NOMO-1 treated with dmso at 0.1 percent for 144 hours (cell line): ENCODE measurements at regions not wholly inside any gene's neighbourhood (a gene's known extent, or its start where the extent isn't known, plus 50 kb on each side); places are given as distances from the start of the nearest gene placed in this dataset.
"Not testable (repeated sequence)": the region's sequence is repeated elsewhere in the genome, so short reads cannot be mapped to it uniquely, and the experiment has no call there.

Experiments used
- DNase-seq: peaks from one replicate; lab custom pipeline; 2025; ENCODE audit not compliant: unreplicated experiment; lab: John Stamatoyannopoulos, UW

DNA sequence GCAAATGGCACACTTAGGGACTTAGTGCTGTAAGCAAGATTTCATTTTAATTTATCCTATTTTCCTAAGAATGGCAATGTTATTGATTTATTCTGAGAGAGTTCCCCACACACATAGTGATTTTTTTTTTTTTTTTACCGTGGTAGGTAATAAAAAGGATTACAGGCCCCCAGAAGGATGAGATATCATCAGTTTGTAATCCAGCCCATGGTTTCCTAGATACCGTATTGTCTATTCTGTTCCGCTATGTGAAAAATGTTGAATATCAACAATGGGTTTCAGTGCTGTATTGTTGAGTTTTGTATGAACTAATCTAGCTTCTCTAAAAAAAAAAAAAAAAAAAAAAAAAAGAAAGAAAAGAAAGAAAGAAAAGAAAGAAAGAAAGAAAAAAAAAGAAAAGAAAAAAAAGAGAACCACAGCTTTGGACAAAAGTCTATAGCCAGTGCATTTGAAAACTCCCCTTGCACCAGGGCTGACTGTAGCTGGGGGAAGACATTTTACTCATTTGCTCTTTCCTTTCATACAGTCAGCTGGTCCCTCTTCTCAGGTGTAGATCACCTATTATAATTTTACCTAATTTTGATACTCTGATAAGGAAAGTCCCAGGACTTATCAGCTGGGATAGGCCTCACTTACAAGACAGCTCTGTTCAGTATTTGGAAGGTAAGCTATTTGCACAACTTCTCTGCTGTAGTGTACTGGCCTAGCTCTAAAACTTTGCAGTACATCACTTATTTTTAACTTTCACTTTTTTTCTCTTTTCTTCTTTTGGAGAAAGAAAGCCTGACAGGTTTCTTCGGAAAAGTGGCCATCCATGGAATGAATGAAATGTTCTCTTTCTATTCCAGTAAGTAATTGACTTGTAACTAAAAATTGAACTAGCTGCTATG is 101.4 kb upstream of the SOX2 start:
- no peak for DNase-seq

DNA sequence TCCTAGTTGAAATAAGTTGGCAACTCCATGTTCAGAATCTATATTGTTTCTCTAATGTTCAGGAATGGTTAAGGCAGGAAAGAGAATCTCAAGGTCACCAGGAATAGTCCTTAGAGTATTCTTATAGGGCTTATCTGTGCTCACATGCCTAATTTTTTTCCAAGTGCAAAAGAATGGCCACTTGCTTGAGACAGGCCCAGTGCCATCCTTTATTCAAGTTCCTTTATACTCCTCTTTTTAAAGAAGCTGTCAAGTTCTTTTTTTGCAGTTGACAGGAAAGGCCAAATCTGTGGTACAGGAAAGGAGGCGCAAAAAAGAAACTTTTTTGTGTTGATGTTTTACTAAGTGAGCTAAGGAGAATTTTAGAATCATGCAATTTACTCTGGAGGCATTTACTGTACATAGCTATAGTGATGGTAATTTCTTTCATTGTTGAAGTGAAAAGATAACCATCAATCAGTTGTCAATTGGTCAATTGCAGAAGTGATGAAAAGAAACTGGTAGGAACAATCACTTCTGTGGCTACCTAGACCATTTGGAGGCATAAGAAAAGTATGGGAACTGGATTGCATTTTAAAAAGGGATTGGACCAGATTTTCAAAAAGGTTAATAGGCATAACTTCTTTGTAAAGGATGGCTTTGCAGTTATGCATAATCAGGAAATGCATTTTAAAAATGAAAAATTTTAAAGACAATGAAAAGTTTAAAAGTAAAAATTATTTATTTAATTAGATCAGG is 102.5 kb upstream of the SOX2 start:
- DNase-seq: no peak

GRCh38 chr3:181604267-181604666 is 107.5 kb upstream of the SOX2 start:
- DNase-seq: no peak

GRCh38 chr3:181596126-181596525 is 115.6 kb upstream of the SOX2 start:
- no peak for DNase-seq

- not testable (repeated sequence) for DNase-seq
These were observed 120.8 kb upstream of the SOX2 start for GRCh38 chr3:181590939-181591338.

- DNase-seq: no peak
These were observed 129.1 kb upstream of the SOX2 start for GRCh38 chr3:181582619-181583018.

- DNase-seq: no peak
These were observed 130.1 kb upstream of the SOX2 start for GRCh38 chr3:181581656-181582055.

- DNase-seq: no peak
These were observed 133.0 kb upstream of the SOX2 start for GRCh38 chr3:181578743-181579142.

- DNase-seq: no peak
These were observed 139.3 kb upstream of the SOX2 start for GRCh38 chr3:181572432-181572831.

GRCh38 chr3:181570472-181570871 is 141.3 kb upstream of the SOX2 start:
- DNase-seq: no peak

DNA sequence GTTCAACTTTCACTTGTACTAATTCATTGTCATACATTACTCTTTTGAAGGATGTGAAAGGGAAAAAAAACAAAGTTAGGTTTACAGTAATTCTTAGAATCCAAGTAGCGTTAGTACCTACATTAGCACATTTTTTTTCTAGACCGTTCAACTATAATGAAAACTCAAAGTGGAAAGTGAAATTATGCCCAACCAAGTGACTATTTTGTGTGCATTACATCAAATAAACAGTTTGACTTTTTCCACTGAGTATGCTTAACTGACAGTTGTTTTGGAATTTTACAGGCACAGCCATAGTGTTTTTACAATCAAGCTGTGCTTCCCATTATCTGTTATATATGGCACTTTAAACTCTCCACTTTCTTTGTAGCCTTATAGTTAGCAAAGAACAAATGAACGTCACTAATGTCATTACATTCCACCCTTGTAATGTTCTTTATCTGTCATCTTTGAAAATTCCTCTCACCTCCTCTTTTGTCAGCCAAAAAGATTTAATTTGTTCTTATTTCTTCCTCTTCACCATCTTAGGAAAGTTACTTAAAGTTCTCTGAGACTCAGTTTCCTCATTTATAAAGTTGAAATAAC is 142.3 kb upstream of the SOX2 start:
- DNase-seq: no peak

DNA sequence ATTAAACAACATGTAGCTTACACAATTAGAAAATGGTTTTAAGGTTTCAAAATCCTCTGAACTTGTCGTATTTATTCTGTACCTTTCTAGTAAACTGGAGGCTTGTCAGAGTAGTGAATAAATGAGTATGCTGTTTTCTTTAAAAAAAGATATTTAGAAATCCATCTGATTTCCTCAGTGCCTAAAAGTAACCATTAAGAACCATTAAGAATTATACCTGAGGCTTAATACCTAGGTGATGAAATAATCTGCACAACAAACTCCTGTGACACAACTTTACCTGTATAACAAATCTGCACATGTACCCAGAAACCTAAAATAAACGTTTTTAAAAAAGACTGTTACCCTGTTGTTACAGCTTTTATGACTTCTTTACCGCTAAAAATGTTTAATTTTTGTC is 143.0 kb upstream of the SOX2 start:
- DNase-seq: no peak

DNA sequence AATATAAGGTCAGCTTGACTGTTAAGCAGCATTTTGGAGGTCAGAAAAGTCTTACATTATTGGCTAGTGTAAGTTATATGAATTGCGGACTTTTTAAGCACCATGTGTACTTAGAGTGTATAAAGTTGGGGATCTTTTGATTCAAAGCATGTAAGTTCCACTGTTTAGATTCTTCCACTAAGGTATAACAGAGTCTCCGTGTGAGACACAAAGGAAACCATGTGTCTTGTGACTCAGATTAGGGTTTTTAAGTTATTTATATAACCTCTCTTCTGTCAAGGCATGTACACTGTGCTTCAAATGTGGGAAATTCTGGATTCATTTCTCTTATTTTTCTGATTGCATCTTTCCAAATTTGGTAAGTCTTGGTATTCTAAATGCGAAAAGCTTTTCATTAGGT is 143.5 kb upstream of the SOX2 start:
- no peak for DNase-seq

DNA sequence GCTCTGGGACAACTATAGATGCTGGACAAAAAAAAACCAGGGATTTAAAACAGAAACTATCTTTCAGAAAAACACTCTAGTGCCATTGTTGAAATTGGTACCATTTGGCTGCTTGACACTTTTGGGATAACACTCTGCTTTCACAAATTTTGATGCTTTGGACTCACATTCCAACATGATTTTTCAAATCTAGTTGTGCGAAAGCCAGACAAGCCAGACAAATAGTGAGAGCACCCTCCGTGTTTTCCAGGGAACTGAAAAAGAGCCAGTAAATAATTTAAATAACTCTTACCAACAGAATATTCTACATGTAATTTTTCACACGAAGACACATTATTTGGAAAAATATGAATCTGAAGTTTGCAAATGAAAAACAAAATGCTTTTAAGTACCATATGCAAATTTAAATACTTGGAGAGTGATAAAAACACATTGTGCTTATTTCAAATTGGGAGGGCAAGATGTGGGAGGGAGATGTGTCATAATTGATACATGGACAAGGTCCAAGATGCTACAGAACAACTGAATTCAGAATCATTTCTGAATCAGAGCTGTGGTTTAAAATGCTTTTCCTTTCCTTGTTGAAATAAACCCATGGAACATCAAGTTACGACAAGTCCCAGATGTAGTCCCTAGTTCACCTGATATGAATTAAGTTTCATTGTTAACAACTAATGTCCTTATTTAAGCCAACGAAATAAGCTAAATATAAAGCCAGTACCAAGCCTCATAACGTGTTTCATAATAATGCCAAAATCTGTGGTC is 144.2 kb upstream of the SOX2 start:
- no peak for DNase-seq

GRCh38 chr3:181565416-181565815 is 146.3 kb upstream of the SOX2 start:
- no peak for DNase-seq

DNA sequence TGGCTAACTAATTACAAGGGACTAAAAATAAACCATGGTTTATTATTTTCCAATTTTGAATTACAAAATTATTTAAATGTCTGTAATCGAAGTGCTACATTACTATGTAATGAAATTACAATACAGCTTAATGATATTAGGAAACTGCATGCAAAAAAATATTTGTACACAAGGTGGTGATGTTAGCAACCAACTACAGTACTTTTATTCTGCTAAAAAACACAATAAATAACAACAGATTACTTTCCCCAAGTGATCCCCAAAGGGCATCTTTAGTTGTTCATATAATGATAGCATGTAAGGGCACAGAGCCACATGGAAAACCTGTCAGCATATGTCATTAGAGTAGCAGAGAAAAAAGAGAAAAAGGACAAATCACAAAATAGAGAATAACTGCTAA is 147.5 kb upstream of the SOX2 start:
- DNase-seq: no peak

GRCh38 chr3:181561139-181562031 is 150.3 kb upstream of the SOX2 start:
- DNase-seq: no peak

DNA sequence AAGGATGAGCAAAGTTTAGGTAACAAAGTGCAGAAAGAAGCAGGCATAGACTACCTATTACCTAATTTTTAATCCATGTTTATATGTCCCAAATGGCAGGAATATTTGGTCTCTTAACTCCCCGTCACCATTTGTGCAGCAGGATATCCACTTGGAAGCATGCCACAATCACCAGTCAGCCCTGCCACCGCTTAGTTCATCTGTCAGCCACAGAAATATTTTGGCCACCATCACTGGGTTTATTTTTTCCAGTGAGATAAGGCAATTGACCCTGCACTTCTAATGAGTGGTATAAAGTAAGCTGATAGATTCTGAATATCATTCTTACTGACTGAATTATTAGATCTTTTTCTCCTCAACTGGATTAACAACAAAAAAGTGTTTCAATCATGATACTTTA is 152.9 kb upstream of the SOX2 start:
- no peak for DNase-seq

DNA sequence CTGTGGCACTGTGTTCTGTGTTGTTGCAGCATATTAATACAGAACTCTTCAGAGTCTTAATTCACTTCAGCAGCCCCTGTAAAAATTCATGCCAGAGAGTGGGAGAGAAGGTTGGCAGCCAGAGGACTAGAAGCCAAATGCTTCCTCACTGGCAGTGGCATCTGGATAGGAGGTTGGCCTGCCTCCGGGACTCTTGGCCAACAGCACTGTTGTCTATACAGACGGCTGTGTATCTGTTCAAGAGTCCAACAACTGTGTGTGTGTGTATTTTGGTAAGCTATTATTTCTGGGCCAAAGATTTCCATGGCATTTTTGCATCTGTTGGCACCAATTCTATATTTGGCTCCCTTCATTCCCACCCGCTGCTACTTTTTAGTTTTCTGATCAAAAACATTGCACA is 156.0 kb upstream of the SOX2 start:
- no peak for DNase-seq

GRCh38 chr3:181554233-181554765 is 157.4 kb upstream of the SOX2 start:
- no peak for DNase-seq
